Activated CD8-positive, alpha-beta memory T cell treated with anti-CD3 and anti-CD28 coated beads, Interleukin-2, amount 50 U/mL, for 1 hour (primary cell): ENCODE measurements at regions not wholly inside any gene's neighbourhood (a gene's known extent, or its start where the extent isn't known, plus 50 kb on each side); places are given as distances from the start of the nearest gene placed in this dataset.
"Not testable (repeated sequence)": the region's sequence is repeated elsewhere in the genome, so short reads cannot be mapped to it uniquely, and the experiment has no call there.

ENCODE experiments used
- DNase-seq: peaks from one replicate; pipeline ENCODE4 v3.0.0-alpha.2; 2020; ENCODE audit errors: extremely low read depth

DNA sequence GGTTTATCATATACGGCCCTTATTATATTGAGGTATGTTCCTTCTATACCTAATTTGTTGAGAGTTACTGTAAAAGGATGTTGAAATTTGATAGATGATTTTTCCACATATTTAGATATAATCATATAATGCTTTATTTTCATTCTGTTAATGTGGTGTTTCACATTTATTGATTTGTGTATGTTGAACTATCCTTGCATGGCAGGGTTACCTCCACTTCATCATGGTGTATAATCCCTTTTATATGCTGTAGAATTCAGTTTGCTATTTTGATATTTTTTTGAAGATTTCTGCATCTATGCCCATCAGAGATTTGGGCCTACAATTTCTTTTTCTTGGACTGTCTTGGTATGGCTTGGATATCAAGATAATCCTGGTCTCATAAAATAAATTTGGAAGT, 355.5 kb downstream of the EDEM1 start:
- no peak for DNase-seq

DNA sequence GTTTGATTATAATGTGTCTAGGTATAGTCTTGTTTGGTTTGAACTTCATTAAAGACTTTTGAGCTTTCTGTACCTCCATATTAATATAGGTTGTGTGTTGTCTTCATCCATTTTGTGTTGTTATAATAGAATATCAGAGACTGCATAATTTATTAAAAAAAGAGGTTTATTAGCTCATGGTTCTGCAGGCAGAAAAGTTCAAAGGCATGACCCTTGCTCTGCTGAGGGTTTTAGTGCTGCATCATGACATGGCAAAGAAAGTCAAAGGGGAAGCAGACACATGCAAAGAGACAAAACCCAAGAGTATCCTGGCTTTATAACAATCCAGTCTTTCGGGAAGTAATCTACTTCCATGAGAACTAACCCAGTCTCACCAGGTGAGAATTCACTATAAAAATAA, 358.2 kb downstream of the EDEM1 start:
- no peak for DNase-seq

DNA sequence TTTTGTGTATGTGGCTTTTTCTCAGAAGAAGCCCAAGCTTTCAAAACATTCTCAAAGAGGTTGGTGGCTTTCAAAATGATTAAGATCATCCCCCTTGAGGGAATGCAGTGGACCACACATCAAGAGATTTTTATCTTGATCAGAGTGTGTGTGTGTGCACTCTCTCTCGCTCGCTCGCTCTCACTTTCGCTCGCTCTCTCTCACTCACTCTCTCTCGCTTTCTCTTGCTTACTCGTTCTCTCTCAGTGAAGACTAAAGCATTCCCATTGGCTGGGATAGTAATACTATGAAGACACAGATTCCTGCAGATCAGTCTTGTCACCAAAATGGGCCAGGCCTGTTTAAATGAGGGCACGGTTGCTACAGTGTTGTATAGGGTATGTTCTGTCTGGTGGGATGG, 365.7 kb downstream of the EDEM1 start:
- no peak for DNase-seq

DNA sequence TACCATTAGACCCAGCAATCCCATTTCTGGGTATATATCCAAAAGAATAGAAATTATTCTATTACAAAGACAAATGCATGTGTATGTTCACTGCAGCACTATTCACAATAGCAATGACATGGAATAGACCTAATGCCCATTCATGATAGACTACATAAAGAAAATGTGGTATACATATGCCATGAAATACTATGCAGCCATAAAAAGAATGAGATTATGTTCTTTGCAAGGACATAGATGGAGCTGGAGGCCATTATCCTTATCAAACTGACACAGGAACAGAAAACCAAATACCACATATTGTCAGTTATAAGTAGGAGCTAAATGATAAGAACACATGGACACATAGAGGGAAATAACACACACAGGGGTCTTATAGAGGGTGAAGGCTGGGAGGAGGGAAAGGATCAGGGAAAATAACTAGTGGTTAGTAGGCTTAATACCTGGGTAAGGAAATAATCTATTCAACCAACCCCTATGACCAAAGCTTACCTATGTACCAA, 366.8 kb downstream of the EDEM1 start:
- DNase-seq, result no peak

DNA sequence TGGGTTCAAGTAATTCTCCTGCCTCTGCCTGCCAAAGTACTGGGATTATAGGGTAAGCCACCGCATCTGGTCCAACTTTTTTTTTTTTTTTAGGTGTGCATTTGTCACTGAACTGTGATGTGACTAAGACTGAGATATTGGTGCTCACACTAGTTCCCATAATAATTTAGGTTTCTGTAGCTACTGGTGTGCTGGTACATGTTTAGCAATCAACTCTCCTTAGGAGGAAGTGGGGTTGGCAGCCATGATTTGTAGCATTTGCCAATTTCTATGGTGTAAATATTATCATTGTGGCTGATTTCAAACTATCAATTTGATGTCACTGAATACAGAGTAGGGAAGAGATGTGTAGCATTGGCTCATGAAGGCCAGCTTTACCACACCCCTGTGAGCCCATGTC, 372.7 kb downstream of the EDEM1 start:
- DNase-seq, result no peak

DNA sequence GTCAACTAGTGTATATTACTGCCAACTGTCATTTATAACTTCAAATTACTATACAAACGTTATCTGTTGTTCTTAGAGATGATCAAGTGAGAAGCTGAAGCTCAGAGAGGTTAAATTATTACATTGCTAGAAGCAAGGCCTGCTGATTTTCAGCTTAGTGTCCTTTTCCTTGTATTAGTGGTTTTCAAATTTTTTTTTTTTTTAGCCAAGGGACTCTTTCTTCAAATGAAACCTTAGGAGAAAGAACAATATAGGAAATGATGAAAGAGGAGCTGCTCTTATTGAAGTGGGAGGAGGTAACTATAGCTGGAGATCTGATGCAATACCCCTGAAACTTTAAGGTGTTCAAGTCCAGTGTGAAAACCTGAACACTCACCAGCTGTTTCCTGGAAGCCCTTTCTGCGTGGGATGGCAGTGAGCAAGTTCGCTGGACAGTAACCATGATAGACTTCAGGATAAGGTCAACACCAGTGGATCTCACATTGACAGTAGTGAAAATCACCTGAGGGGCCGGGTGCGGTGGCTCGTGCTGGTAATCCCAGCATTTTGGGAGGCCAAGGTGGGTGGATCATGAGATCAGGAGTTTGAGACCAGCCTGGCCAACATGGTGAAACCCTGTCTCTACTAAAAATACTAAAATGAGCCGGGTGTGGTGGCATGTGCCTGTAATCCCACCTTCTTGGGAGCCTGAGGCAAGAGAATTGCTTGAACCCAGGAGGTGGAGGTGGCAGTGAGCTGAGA, 376.2 kb downstream of the EDEM1 start:
- no peak for DNase-seq

DNA sequence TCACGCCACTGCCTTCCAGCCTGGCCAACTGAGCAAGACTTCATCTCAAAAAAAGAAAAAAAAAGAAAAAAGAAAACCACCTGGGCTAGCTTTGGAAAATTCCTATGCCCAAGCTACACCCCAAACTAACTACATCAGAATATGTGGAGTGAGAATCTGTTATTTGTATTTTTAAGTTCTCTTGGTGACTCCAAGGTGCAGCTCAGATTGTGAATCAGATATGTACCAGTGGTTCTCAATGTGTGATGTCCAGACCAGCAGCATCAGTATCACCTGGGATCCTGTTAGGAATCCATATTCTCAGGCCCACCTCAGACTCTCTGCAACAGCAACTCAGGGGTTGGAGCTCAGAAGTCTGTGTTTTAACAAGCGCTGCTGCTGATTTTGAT, 376.8 kb downstream of the EDEM1 start:
- DNase-seq, result no peak

DNA sequence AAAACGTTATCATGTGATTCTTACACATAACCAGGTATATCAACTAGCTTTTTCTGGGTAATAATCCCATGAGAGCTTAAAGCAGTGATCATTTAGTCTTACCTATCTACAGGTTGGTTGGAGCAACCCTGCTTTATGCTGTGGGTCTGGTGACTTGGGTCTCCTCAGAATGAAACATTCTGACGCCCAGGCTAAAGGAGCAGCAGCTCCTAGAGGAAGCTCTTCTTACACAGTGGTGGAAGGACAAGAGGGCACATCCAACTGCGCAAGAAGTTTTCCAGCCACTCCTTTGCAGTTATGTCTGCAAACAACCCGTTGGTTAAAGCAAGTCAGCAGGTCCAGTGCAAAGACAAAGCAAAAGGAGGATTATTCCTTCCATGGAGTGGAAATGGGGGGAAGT, 377.5 kb downstream of the EDEM1 start:
- DNase-seq, result no peak

DNA sequence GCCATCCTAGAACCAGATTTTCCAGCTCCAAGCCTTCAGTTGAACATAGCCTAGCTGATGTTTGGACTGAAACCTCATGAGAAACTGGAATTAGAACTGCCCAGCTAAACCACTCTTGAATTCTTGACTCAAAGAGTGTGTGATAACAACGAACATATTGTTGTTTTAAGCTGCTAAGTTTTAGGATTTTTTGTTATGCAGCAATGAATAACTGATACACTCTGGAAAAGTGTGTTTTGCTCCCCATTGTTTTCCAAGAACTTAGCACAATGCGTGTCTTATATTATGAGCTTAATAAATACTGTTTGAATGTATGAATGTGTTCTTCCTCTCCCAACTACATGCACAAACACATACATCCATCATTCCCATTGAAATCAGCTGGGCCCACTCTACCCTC, 379.6 kb downstream of the EDEM1 start:
- DNase-seq, result no peak

DNA sequence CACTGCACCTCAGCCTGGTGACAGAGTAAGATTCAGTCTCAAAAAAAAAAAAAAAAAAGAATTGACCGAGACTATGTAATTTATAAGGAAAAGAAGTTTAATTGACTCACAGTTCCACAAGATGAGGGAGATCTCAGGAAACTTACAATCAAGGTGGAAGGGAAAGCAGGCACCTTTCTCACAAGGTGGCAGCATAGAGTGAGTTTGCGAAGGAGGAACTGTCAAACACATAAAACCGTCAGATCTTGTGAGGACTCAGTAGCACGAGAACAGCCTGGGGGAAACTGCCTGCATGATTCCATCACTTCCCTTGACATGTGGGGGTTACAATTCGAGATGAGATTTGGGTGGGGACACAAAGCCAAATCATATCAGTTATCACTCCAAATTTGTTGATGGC, 380.9 kb downstream of the EDEM1 start:
- no peak for DNase-seq

DNA sequence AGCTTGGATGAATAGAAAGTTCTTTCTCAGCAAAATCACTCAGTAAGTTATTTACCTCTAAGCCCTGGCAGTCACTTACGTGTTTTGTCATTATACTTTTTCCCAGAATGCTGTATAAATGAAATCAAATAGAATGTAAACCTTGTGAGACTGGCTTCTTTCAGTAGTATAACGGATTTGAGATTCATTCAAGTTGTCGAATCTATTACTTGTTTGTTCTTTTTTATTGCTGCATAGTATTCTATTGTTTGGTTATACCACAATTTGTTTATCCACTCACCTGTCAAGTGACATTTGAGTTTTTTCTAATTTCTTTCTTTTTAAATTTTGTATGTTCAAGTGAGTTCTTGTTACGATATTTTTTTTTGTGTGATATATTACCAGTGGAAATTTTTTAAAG, 381.6 kb downstream of the EDEM1 start:
- DNase-seq, result no peak

DNA sequence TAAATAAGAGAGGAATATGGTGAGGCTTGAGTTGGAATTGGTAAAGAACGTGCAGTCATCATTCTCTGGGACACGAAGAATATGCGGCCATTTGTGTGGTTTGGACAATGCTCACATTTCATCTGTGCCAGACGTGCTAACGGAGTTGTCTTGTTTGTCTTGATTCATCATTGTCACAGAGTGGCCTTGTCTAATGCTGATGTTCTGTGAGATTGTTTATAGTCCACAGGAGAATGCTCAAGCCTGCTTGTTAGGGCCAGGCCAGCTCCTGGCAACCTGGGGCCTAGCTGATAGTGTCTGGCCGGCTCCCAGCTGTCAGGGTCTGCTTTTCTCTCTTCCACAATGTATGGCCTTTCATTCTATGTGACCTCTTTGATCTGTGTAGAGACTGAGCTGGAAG, 384.7 kb downstream of the EDEM1 start:
- DNase-seq, result no peak

DNA sequence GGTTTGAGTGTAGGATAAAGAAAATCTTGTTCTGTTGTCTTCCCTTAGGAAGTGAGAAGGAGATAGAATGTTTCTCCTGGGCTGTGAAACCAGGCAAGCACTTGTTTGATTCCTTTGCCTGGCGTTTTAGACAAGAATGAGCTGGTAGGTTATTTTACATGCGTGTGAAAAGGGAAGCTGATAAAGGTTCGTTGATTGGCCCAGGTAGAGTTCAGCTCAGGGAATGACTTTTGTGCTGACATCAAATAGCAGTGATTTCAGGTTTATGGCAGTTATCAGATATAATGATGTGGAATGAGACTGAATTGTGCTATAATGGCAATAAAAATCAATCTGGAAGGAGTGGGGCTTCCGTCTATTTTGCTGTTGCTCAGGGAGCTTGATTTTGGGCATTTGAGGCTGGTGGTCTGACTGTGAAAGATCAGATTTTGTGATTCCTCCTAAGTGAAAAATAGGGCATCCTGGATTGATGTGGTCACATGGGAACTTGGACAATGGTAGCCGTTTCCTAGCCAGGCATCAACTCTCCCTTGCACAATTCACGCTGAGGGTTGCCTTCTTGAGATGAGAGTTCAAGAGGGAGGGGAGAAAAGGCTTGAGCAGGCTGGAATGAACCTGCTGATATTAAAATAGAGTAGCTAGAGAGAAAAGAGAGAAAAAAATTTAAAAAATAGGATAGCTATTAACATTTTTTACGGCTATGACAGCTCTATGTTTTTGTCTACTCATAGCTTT, 388.9 kb downstream of the EDEM1 start:
- DNase-seq, result no peak

DNA sequence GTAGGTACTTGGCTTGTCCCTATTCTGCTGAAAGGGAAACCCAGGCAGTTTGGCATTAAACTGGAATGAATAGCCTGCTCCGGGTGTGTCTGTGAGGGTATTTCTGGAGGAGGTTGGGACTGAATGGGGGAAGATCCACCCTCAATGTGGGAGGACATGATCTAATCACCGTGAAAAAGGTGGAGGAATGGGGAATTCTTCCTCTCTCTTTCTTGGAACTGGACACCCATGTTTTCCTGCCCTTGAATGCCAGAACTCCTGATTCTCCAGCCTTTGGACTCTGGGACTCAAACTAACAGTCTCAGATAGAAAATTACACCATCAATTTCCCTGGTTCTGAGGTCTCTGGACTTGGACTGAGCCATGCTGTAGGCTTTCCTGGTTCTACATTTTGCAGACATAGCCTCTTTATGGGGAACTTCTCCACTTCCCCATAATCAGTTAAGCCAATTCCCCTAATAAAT, 391.7 kb downstream of the EDEM1 start:
- DNase-seq, result no peak

DNA sequence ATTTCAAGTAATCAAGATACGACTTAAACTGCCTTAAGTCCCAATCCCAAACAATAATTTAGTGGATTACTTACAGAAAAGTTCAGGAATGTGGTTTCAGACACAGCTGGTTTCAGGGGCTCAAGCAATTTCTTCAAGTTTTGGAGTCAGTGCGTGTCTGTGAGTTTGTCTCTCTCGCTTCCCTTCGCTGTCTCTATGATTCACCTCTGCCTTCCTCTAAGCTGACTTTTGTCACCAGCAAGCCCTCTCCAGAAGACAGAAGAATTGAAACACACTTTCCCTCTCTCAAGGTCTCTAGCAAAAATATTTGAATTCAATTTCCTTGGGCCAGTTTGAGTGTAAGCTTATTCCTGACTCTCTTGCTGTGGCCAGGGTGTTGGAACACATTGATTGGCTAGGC, 392.4 kb downstream of the EDEM1 start:
- no peak for DNase-seq

DNA sequence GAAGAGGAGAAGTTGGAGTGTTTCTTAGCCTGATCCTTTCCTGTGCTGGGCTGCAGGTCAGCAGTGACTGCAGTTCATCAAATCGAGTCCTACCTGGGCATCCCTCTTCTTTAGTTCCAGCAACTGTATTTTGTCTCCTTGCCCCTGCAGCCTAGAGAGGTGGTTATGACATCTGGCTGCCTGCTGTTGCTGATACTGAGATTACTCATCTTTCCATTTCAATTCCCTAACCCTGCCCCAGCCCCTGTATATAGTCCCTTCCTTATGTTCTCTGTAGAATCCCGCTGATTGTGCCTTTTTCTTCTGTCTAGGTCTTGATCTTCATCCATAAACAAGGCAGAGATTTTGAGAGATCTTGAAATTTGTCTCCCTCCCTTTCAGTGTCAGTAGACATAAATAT, 393.3 kb downstream of the EDEM1 start:
- no peak for DNase-seq

DNA sequence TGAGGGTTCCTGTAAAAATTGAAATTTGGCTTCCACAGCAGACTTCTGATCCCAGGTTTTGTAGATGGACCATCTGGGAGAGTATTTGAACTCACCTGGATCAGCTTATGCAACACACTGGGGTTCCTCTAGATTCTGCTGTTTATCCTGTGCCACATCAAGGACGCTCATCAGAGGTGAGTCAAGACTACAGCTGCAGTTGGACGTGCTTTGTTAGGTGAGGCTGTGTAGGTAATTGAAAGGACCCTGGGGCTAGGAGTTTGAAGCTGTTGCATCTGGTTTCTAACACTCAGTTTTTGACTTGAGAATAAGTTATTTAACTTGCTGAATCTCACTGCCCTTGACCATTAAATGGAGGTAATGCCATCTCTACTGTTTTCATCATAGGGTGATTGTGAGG, 394.2 kb downstream of the EDEM1 start:
- DNase-seq, result no peak

DNA sequence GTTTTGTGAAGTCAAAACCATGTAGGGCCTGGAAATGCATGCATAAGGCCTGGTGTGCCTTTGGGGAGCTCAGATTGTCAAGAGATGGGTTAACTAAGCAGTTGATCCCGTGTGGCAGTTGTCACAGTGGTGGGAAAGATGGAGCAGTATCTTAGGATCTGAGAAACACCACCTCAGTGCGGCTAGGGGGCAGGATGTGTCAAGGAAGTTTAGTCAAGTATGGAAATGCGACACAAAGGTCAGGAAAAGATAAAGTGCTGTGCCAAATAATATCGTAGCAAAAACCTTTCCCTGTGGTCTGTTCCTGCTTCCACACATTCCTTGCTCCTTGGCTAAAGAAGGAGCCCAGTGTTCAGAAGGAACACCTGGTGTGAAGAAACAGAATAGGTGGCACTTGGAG, 396.4 kb downstream of the EDEM1 start:
- DNase-seq, result no peak

DNA sequence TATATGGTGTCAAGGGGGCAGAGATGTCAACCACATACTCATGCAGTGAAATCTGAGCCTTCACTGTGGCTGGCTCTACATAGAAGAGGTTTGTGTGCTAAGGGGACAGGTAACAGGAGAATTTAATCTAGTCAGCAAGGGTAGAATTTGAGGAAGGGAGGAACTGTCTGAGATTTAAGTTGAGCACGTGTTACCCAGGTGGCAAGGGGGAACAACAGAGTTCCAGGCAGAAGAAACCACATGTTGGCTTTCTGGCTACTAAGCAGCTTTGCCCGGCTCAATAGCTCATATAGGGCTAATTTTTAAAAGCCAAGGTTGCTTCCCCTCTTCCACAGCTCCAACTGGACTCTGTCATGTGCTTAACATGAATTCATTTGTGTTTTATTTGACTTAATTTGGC, 397.6 kb downstream of the EDEM1 start:
- no peak for DNase-seq

DNA sequence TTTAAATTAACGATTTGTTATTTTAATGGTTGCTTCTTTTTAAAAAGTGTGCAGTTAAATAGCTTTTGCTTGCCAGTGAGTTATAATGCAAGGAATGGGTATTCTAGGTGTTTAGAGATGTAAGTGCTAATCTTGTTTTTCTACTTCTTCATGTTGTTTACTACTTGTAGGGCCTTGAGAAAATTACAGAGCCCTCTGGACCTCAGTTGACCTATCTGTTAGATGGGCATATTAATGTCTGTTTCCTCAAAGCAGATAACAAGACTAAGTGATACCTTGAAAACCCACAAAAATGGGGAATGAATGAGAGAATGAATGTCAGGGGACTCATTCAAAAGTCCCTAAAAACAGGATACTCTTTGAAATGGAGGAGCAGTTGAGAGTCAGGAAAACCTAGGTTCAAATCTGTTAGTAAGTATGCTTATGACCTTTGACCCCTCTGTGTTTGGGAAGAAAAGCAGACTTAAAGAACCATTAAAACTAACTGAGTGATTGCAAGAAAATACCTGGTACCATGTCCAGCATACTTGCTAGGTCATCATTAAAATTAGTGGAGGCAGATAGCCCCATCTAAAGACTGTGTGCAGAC, 419.5 kb downstream of the EDEM1 start:
- no peak for DNase-seq

DNA sequence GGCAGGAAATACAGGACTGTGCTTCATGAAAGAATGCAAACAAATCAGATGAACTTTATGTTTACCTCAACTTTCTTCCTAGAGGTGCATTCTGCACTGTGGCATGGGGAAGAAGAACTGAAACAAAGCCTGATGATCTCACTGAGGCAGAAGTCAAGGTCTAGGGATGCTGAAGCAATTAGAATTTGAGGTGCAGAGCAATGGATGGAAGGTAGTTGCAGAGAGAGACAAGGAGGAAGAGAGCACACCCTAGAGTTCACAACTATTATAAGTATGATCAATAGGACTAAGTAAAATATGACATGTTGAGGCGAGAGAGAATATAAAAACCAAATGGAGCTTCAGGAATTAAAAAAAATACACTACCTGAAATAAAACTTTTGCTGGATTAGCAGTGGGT, 420.1 kb downstream of the EDEM1 start:
- no peak for DNase-seq

DNA sequence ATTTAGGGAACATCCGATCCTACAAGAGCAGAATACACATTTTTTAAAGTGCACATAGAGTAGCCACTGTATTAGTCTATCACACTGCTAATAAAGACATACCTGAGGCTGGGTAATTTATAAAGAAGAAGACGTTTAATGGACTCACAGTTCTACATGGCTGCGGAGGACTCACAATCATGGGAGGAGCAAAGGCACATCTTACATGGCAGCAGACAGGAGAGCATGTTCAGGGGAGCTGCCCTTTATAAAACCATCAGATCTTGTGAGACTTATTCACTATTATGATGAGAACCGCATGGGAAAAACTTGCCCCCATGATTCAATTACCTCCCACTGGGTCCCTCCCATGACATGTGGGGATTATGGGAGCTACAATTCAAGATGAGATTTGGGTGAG, 421.5 kb downstream of the EDEM1 start:
- not testable (repeated sequence) for DNase-seq

DNA sequence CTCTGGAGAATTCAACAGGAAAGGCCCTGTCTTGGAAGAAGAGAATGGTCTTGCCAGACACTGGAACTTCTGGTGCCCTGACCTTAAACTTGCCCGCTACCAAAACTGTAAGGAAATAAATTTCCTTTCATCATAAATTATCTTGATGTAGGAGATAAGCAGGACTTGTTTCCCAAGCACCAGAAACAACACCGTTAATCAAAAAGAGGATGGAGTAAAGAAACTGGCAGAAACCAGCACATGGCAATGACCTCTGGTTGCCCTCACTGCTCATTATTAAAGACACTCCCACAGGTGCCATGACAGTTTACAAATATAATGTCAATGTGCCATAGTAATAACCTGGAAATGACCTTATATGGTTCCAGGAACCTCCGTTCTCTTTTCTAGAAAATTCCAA, 426.1 kb downstream of the EDEM1 start:
- DNase-seq, result no peak
